ENCODE measurements at regions not wholly inside any gene's neighbourhood (a gene's known extent, or its start where the extent isn't known, plus 50 kb on each side); places are given as distances from the start of the nearest gene placed in this dataset.

DNA sequence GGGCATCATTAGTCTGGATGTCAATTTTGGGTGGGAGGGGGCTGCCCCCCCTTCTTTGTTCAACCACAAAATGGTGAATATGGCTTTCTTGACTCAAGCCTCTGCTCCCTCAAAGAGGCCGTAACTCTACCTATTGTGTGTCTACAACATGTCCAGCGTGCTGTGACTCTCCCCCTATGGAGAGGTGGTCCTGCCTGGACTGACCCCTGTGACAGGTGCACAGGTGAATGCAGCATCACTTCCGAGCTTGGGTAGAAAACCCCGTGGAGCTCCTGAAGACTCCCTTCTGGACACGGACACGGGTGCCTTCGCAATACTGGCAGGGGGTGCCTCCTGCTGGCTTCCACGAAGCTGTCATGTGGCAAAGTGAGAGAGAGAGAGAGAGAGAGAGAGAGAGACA, 397.8 kb downstream of the GALR1 start:
- TF ChIP-seq, protein P1, sequence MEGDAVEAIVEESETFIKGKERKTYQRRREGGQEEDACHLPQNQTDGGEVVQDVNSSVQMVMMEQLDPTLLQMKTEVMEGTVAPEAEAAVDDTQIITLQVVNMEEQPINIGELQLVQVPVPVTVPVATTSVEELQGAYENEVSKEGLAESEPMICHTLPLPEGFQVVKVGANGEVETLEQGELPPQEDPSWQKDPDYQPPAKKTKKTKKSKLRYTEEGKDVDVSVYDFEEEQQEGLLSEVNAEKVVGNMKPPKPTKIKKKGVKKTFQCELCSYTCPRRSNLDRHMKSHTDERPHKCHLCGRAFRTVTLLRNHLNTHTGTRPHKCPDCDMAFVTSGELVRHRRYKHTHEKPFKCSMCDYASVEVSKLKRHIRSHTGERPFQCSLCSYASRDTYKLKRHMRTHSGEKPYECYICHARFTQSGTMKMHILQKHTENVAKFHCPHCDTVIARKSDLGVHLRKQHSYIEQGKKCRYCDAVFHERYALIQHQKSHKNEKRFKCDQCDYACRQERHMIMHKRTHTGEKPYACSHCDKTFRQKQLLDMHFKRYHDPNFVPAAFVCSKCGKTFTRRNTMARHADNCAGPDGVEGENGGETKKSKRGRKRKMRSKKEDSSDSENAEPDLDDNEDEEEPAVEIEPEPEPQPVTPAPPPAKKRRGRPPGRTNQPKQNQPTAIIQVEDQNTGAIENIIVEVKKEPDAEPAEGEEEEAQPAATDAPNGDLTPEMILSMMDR (IDR thresholded peaks at IDR 0.05) = no peak
- no peak overlapping the region for H3K4me2 ChIP-seq (replicated peaks; ENCODE audit: extremely low read depth, low read length, poor library complexity, severe bottlenecking)
- H2AFZ ChIP-seq (ENCODE audit: insufficient read depth, low read depth, low read length, poor library complexity, severe bottlenecking) = no peak overlapping the region
- no peak overlapping the region for H3K4me3 Mint-ChIP-seq
- no peak overlapping the region for H3K27ac Mint-ChIP-seq
- no peaks in the 10 kb centered on the region for H4K20me1 ChIP-seq (ENCODE audit: insufficient read depth, low read length)
- peaks cover 0 to 3% (median 0%) of the 10 kb centered on the region in 7 donors for H3K9me3 Mint-ChIP-seq
- DNase-seq = no peak
- H3K79me2 ChIP-seq (ENCODE audit: insufficient read depth, low read length) = no peaks in the 10 kb centered on the region
- H3K27me3 Mint-ChIP-seq (ENCODE audit: low read depth in 3 of 3) = peaks cover 0 to 10% (median 4%) of the 10 kb centered on the region in 3 donors
- no peaks in the 10 kb centered on the region for H3K36me3 Mint-ChIP-seq
- intact Hi-C loops (cut with micrococcal nuclease) = loop anchor here in 1 of 2 donors (10.0 kb wide), 1 partner anchor 843 kb away; no protein-coding TSS in a partner anchor
- WGBS (ENCODE audit: insufficient coverage) = 75% methylated on average over 6 of the region's 8 CpGs
- H3K4me1 ChIP-seq (ENCODE audit: control insufficient read depth in 1 of 2, insufficient read depth in 2 of 2, low read length in 2 of 2) = no peaks in the 10 kb centered on the region
- H3K9me3 ChIP-seq (replicated peaks in 1 of 2; ENCODE audit: control insufficient read depth in 1 of 2, insufficient read depth in 1 of 2, low read length in 2 of 2) = no peaks in the 10 kb centered on the region
- H3K27me3 ChIP-seq (ENCODE audit: control insufficient read depth in 2 of 2, insufficient read depth in 2 of 2, low read length in 2 of 2) = peaks cover 0 to 4% of the 10 kb centered on the region in 2 donors
- H3K27ac ChIP-seq (ENCODE audit: low read depth in 1 of 2, low read length in 2 of 2) = no peak overlapping the region
- no peaks in the 10 kb centered on the region for H3K36me3 ChIP-seq (replicated peaks in 1 of 2; ENCODE audit: control insufficient read depth in 1 of 2, insufficient read depth in 2 of 2, low read length in 2 of 2)
- no peaks in the 10 kb centered on the region for H3K4me1 Mint-ChIP-seq
- no peak overlapping the region for H3K9ac ChIP-seq (ENCODE audit: insufficient read depth, low read length, poor library complexity, severe bottlenecking)
- no peak overlapping the region for H3K4me3 ChIP-seq (replicated peaks in 1 of 3; ENCODE audit: low read depth in 2 of 3, low read length in 3 of 3)

DNA sequence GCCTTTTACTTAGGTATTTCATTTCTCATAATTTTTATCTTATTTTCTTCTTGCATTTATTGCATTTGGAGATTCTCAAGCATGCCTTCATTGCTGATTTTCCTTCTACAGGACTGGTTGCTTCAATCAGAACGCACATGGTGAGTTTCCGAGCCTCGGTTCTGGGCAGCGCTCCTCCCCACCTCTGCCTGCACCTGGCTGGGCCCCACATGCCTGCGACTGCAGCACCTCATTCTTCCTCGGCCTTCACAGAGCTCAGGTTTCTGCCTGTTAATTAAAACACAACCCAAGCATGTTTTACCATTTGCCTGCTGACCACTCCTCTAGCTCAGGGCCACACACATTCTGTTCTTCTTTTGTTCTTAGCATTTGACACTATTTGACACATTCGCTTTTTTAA, 398.8 kb downstream of the GALR1 start:
- no peak overlapping the region for H3K4me3 ChIP-seq (replicated peaks in 1 of 3; ENCODE audit: low read depth in 2 of 3, low read length in 3 of 3)
- H3K27me3 ChIP-seq (ENCODE audit: control insufficient read depth in 2 of 2, insufficient read depth in 2 of 2, low read length in 2 of 2) = peaks cover 0 to 4% of the 10 kb centered on the region in 2 donors
- no peak overlapping the region for H3K9ac ChIP-seq (ENCODE audit: insufficient read depth, low read length, poor library complexity, severe bottlenecking)
- H3K79me2 ChIP-seq (ENCODE audit: insufficient read depth, low read length) = no peaks in the 10 kb centered on the region
- H3K4me1 Mint-ChIP-seq = no peaks in the 10 kb centered on the region
- no peaks in the 10 kb centered on the region for H3K36me3 ChIP-seq (replicated peaks in 1 of 2; ENCODE audit: control insufficient read depth in 1 of 2, insufficient read depth in 2 of 2, low read length in 2 of 2)
- 79% methylated on average over 7 of the region's 7 CpGs for WGBS (ENCODE audit: insufficient coverage)
- no peak overlapping the region for H3K27ac ChIP-seq (ENCODE audit: low read depth in 1 of 2, low read length in 2 of 2)
- TF ChIP-seq, protein P1 (IDR thresholded peaks at IDR 0.05) = no peak
- no peaks in the 10 kb centered on the region for H3K9me3 ChIP-seq (replicated peaks in 1 of 2; ENCODE audit: control insufficient read depth in 1 of 2, insufficient read depth in 1 of 2, low read length in 2 of 2)
- no peak overlapping the region for H3K27ac Mint-ChIP-seq
- H2AFZ ChIP-seq (ENCODE audit: insufficient read depth, low read depth, low read length, poor library complexity, severe bottlenecking) = no peak overlapping the region
- DNase-seq = no peak
- intact Hi-C loops (cut with micrococcal nuclease) = loop anchor here in 1 of 2 donors (10.0 kb wide), 1 partner anchor 844 kb away; no protein-coding TSS in a partner anchor
- no peaks in the 10 kb centered on the region for H3K36me3 Mint-ChIP-seq
- H3K9me3 Mint-ChIP-seq = peaks cover 0 to 2% (median 0%) of the 10 kb centered on the region in 7 donors
- no peak overlapping the region for H3K4me3 Mint-ChIP-seq
- no peak overlapping the region for H3K4me2 ChIP-seq (replicated peaks; ENCODE audit: extremely low read depth, low read length, poor library complexity, severe bottlenecking)
- peaks cover 0 to 10% (median 4%) of the 10 kb centered on the region in 3 donors for H3K27me3 Mint-ChIP-seq (ENCODE audit: low read depth in 3 of 3)
- no peaks in the 10 kb centered on the region for H4K20me1 ChIP-seq (ENCODE audit: insufficient read depth, low read length)
- no peaks in the 10 kb centered on the region for H3K4me1 ChIP-seq (ENCODE audit: control insufficient read depth in 1 of 2, insufficient read depth in 2 of 2, low read length in 2 of 2)
